ENCODE measurements at regions not wholly inside any gene's neighbourhood (a gene's known extent, or its start where the extent isn't known, plus 50 kb on each side); places are given as distances from the start of the nearest gene placed in this dataset.

GRCh38 chr13:110797230-110797877 is 83.9 kb downstream of the ING1 start:
- no TSS peak for BruUV-seq (replicated peaks)
- no peaks in the 10 kb centered on the region for H3K9me2 ChIP-seq (ENCODE audit: insufficient read depth)
- intact Hi-C loops (cut with micrococcal nuclease), result no loop called here
- no peak overlapping the region for H3K9ac ChIP-seq (ENCODE audit: low read length)
- H3K36me3 ChIP-seq (ENCODE audit: control insufficient read depth in 1 of 2, insufficient read depth in 2 of 2, low read length in 2 of 2), result no peaks in the 10 kb centered on the region
- ATAC-seq, result no peak
- RAD21 ChIA-PET (ENCODE audit: low non-redundant PET in 1 of 2, low total read pairs in 2 of 2, uncharacterized antibody in 2 of 2, unreplicated experiment in 2 of 2), result no interaction called here
- H4K20me1 ChIP-seq (ENCODE audit: insufficient read depth), result no peaks in the 10 kb centered on the region
- H3K4me2 ChIP-seq (ENCODE audit: low read length), result no peak overlapping the region
- peaks cover 14% of the 10 kb centered on the region; the same call in 1 of the 2 replicates for H3K27me3 ChIP-seq (ENCODE audit: insufficient read depth, low read length)
- no peaks in the 10 kb centered on the region for H3K4me1 ChIP-seq (ENCODE audit: control insufficient read depth in 1 of 2, insufficient read depth in 2 of 2, low read length in 2 of 2)
- CTCF ChIA-PET, result no interaction called here
- TF ChIP-seq SP1 (IDR thresholded peaks at IDR 0.05; ENCODE audit: low read depth) (no peak), JUND (IDR thresholded peaks at IDR 0.05) (no peak), MAX (IDR thresholded peaks at IDR 0.05) (no peak), EZH2 (IDR thresholded peaks at IDR 0.05) (no peak), FOSL1 (IDR thresholded peaks at IDR 0.05; ENCODE audit: low read depth) (no peak), ZBTB33 (IDR thresholded peaks at IDR 0.05; ENCODE audit: extremely low read depth, insufficient replicate concordance, low read length) (no peak), SRF (IDR thresholded peaks at IDR 0.05; ENCODE audit: low read depth) (no peak), CEBPB (IDR thresholded peaks at IDR 0.05; ENCODE audit: low read depth) (no peak), CBX3 (IDR thresholded peaks at IDR 0.05; ENCODE audit: low read depth) (no peak), REST (IDR thresholded peaks at IDR 0.05; ENCODE audit: low read depth) (no peak), ELF1 (IDR thresholded peaks at IDR 0.05; ENCODE audit: borderline replicate concordance, low read depth) (no peak), EGR1 (IDR thresholded peaks at IDR 0.05; ENCODE audit: low read depth) (no peak), SIN3A (IDR thresholded peaks at IDR 0.05; ENCODE audit: low read depth) (no peak)
- no peaks in the 10 kb centered on the region for H3K9me3 ChIP-seq (ENCODE audit: control insufficient read depth in 1 of 2, insufficient read depth in 1 of 2, low read depth in 1 of 2, low read length in 2 of 2)
- DNase-seq (ENCODE audit: low read depth, low spot score), result no peak
- H3K79me2 ChIP-seq (ENCODE audit: insufficient read depth, low read length), result no peaks in the 10 kb centered on the region
- H2AFZ ChIP-seq (ENCODE audit: low read depth, low read length, poor library complexity, severe bottlenecking), result no peak overlapping the region
- no peak overlapping the region for H3K27ac ChIP-seq (ENCODE audit: low read depth, low read length)
- no peak overlapping the region for H3K4me3 ChIP-seq (replicated peaks in 1 of 2; ENCODE audit: low read depth in 1 of 2, low read length in 2 of 2)
- POLR2A ChIA-PET, result no interaction called here
